GM12873 (cell line): ENCODE measurements at regions not wholly inside any gene's neighbourhood (a gene's known extent, or its start where the extent isn't known, plus 50 kb on each side); places are given as distances from the start of the nearest gene placed in this dataset.

ENCODE experiments used
- TF ChIP-seq, protein P1 (sequence below): IDR thresholded peaks from 2 replicates; pipeline ENCODE4 v1.5.1; 2012; ENCODE audit warnings: low read depth, mild to moderate bottlenecking, moderate library complexity, low read length, control low read depth; ENCODE audit not compliant: insufficient read depth; ENCODE audit errors: missing control alignments

- TF ChIP-seq, protein P1, sequence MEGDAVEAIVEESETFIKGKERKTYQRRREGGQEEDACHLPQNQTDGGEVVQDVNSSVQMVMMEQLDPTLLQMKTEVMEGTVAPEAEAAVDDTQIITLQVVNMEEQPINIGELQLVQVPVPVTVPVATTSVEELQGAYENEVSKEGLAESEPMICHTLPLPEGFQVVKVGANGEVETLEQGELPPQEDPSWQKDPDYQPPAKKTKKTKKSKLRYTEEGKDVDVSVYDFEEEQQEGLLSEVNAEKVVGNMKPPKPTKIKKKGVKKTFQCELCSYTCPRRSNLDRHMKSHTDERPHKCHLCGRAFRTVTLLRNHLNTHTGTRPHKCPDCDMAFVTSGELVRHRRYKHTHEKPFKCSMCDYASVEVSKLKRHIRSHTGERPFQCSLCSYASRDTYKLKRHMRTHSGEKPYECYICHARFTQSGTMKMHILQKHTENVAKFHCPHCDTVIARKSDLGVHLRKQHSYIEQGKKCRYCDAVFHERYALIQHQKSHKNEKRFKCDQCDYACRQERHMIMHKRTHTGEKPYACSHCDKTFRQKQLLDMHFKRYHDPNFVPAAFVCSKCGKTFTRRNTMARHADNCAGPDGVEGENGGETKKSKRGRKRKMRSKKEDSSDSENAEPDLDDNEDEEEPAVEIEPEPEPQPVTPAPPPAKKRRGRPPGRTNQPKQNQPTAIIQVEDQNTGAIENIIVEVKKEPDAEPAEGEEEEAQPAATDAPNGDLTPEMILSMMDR = no peak
These were observed 531.0 kb upstream of the NR2F2 start for GRCh38 chr15:95799286-95800200.

GRCh38 chr15:95804484-95804883, 526.0 kb upstream of the NR2F2 start:
- TF ChIP-seq, protein P1 = no peak

DNA sequence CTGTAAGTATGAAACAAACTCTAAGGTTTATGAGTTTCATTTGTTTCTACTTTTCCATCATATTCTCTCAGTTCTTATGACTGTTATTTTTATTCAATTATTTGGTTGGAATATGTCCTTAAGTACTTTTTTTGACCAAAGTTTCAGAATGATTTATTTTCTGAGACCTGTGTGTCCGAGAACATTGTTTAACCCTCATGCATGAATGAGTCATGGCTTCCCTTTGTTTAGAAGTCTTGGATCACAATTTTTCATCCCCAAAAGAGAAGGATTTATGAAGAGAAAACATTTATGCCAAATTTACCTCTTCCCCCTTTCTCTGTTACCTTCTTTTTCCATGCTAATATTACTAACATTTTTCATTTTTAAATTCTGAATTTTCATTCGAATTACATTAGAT, 518.0 kb upstream of the NR2F2 start:
- TF ChIP-seq, protein P1 = no peak

DNA sequence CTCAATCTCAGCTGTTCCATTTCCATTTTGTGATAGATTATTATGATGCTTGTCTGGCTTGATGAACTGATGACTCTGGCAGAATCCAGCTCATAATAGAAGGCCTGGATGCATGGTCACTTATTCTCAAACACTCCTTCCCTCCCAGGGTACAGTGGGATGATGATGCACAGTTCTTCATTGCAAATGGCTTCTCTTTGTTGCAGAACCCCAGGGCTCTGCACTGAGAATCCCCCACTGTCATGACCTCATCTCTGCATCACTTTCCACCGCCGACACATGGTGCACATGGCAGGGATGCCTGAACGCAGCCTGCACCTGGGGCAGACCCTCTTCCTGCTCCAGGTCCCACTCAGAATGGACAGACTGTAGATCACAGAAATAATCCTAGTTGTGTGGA, 515.6 kb upstream of the NR2F2 start:
- TF ChIP-seq, protein P1 = no peak

- TF ChIP-seq, protein P1 = no peak
These were observed 513.9 kb upstream of the NR2F2 start for GRCh38 chr15:95816591-95816990.

DNA sequence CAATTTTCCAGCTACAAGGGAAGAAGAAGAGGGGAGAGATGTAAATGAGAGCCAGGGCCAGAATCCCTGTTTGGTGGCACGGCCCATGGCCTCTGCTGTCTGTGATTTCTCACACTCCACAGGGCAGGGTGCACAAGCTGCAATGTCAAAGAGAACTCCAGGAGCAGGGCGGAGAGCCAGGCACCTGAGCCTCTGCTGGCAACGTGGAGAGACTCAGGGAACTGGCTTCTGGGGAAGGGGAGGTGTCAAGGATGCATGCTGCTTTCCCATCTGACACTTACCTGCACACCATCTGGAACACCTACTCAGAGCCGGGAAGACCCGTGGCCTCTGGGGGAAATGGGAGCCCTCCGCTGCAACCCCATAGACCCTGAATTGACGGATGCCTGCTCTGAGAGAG, 507.5 kb upstream of the NR2F2 start:
- TF ChIP-seq, protein P1 = no peak

GRCh38 chr15:95825208-95825607, 505.3 kb upstream of the NR2F2 start:
- TF ChIP-seq, protein P1 = no peak
